Neural progenitor cell (in vitro differentiated cells): ENCODE measurements at regions not wholly inside any gene's neighbourhood (a gene's known extent, or its start where the extent isn't known, plus 50 kb on each side); places are given as distances from the start of the nearest gene placed in this dataset.

Experiments used
- DNase-seq: peaks from one replicate; pipeline ENCODE4 v3.0.0-alpha.2; 2016; ENCODE audit warnings: low spot score
- H2AFZ ChIP-seq: fragments of 200-600 bp; sonication (generic); replicated peaks from 2 replicates; pipeline ENCODE4 v1.6.1; 2016; ENCODE audit warnings: antibody characterized with exemption
- H3F3A ChIP-seq: fragments of 200-600 bp; sonication (generic); 2 replicates; pipeline ENCODE4 v1.6.1; 2016; ENCODE audit warnings: antibody characterized with exemption, low read depth
- H3K27ac ChIP-seq: fragments of 200-600 bp; sonication (generic); 2 replicates; pipeline ENCODE4 v1.5.1; 2016; ENCODE audit warnings: mild to moderate bottlenecking
- H3K27me3 ChIP-seq: fragments of 200-600 bp; sonication (generic); 2 replicates; pipeline ENCODE4 v1.6.1; 2016; ENCODE audit warnings: mild to moderate bottlenecking, moderate library complexity
- H3K36me3 ChIP-seq: fragments of 200-600 bp; sonication (generic); 2 replicates; pipeline ENCODE4 v1.5.1; 2016
- H3K4me1 ChIP-seq: fragments of 200-600 bp; sonication (generic); 2 replicates; pipeline ENCODE4 v1.6.1; 2016; ENCODE audit warnings: mixed run types
- H3K4me2 ChIP-seq: fragments of 200-600 bp; sonication (generic); 2 replicates; pipeline ENCODE4 v1.6.1; 2016
- H3K4me3 ChIP-seq: fragments of 200-600 bp; sonication (generic); 2 replicates; pipeline ENCODE4 v1.5.1; 2016
- H3K79me2 ChIP-seq: fragments of 200-600 bp; sonication (generic); 2 replicates; pipeline ENCODE4 v1.6.1; 2016; ENCODE audit warnings: low read depth
- H3K9ac ChIP-seq: fragments of 200-600 bp; sonication (generic); 2 replicates; pipeline ENCODE4 v1.6.1; 2016
- H3K9me3 ChIP-seq: fragments of 200-600 bp; sonication (generic); 2 replicates; pipeline ENCODE4 v1.5.1; 2016; ENCODE audit warnings: low read depth
- H4K20me1 ChIP-seq: fragments of 200-600 bp; sonication (generic); 2 replicates; pipeline ENCODE4 v1.6.1; 2016; ENCODE audit warnings: low read depth
- H3K27ac Mint-ChIP-seq: 3 replicates; pipeline ENCODE4 v1.8.0; 2021; ENCODE audit warnings: mixed read lengths
- H3K27me3 Mint-ChIP-seq: 2 replicates; pipeline ENCODE4 v1.8.0; 2022; ENCODE audit warnings: low read depth, mild to moderate bottlenecking, inconsistent platforms, moderate library complexity, mixed read lengths; ENCODE audit not compliant: insufficient read depth
- H3K36me3 Mint-ChIP-seq: 3 replicates; pipeline ENCODE4 v1.8.0; 2021; ENCODE audit warnings: mixed read lengths
- H3K4me1 Mint-ChIP-seq: 3 replicates; pipeline ENCODE4 v1.8.0; 2021; ENCODE audit warnings: mixed read lengths
- H3K4me3 Mint-ChIP-seq: 3 replicates; pipeline ENCODE4 v1.8.0; 2021; ENCODE audit warnings: mild to moderate bottlenecking, moderate library complexity, mixed read lengths
- H3K9me3 Mint-ChIP-seq: 3 replicates; pipeline ENCODE4 v1.8.0; 2020; ENCODE audit warnings: mixed read lengths
- EZH2 ChIP-seq: fragments of 200-600 bp; sonication (generic); IDR thresholded peaks from 2 replicates; pipeline ENCODE4 v1.6.1; 2017; ENCODE audit warnings: antibody characterized with exemption, mild to moderate bottlenecking, moderate library complexity
- EZH2phosphoT487 ChIP-seq: fragments of 200-600 bp; sonication (generic); IDR thresholded peaks from 2 replicates; pipeline ENCODE4 v1.6.1; 2017; ENCODE audit warnings: antibody characterized with exemption
- TF ChIP-seq, protein P1 (sequence below): fragments of 200-600 bp; sonication (generic); IDR thresholded peaks from 2 replicates; pipeline ENCODE4 v1.5.1; 2017; ENCODE audit warnings: antibody characterized with exemption, mild to moderate bottlenecking

DNA sequence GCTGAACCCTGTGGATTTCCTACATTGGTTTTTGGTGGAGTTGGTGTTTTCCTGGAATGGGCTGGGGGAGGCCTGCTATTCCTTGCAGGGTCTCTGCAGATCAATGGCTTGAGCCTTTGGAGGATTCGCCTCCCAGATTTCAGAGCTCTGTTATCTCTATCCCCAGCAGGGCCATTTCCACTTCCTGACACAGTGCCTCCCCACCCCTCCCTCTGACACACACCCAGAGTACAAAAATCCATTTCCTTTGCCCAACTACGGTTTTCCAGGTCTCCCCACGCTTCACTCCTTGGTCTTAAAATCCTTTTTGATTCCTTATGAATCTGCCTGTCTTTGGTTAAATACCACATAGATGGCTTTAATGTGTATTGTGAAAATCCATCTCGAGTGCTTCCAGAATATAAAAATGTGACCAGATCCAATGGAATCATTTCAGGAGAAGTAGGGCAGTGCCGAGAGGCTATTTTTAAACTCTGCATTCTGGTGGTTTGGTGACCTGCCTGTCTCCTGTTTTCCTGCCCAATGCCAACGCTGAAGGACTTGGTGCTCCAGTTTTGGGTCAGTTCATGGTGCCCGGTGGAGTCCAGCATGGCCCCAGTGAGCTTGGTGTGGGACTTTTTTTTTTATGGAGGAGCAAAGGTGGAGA is 60.9 kb downstream of the ARL4C start:
- Histone ChIP-seq H3K27me3 (no peaks in the 10 kb centered on the region), H3F3A (peaks cover 18% of the 10 kb centered on the region), H3K79me2 (no peaks in the 10 kb centered on the region), H3K9me3 (no peaks in the 10 kb centered on the region), H3K4me2 (no peak overlapping the region), H3K4me3 (no peak overlapping the region), H4K20me1 (no peaks in the 10 kb centered on the region), H3K27ac (no peak overlapping the region), H3K36me3 (no peaks in the 10 kb centered on the region), H2AFZ (no peak overlapping the region), H3K9ac (no peak overlapping the region), H3K4me1 (peaks cover 18% of the 10 kb centered on the region)
- Mint-ChIP-seq H3K36me3 (peaks cover 4% of the 10 kb centered on the region), H3K9me3 (peaks cover 16% of the 10 kb centered on the region), H3K4me1 (peaks cover 22% of the 10 kb centered on the region), H3K27ac (peak overlapping the region; percentile 78), H3K4me3 (no peak overlapping the region), H3K27me3 (peaks cover 5% of the 10 kb centered on the region)
- no peak for DNase-seq
- TF ChIP-seq, protein P1, sequence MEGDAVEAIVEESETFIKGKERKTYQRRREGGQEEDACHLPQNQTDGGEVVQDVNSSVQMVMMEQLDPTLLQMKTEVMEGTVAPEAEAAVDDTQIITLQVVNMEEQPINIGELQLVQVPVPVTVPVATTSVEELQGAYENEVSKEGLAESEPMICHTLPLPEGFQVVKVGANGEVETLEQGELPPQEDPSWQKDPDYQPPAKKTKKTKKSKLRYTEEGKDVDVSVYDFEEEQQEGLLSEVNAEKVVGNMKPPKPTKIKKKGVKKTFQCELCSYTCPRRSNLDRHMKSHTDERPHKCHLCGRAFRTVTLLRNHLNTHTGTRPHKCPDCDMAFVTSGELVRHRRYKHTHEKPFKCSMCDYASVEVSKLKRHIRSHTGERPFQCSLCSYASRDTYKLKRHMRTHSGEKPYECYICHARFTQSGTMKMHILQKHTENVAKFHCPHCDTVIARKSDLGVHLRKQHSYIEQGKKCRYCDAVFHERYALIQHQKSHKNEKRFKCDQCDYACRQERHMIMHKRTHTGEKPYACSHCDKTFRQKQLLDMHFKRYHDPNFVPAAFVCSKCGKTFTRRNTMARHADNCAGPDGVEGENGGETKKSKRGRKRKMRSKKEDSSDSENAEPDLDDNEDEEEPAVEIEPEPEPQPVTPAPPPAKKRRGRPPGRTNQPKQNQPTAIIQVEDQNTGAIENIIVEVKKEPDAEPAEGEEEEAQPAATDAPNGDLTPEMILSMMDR = no peak
- TF ChIP-seq EZH2 = no peak
- TF ChIP-seq EZH2phosphoT487 = no peak

DNA sequence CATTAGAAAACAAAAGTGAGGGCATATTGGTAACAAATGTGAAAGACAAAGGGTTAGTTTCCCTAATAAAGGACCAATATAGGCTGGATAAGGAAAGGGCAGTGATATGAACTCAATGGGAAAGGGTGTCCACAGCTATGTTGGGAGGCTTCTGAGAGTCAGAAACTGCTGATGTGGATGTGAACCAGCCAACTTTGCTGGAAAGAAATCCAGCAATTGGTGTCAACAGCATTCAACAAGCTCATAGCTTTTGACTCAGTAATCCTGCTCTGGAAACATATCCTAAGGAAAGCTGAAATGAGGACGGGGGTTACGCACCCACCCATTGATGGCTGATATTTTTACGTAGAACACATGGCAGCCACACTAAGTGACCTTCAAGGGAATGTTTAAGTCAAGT is 63.7 kb downstream of the ARL4C start:
- peaks cover 10% of the 10 kb centered on the region for H3K9me3 Mint-ChIP-seq
- peaks cover 5% of the 10 kb centered on the region for H3K27me3 Mint-ChIP-seq
- H3K4me2 ChIP-seq = no peak overlapping the region
- H3K4me3 ChIP-seq = no peak overlapping the region
- no peak overlapping the region for H3K9ac ChIP-seq
- H3K36me3 Mint-ChIP-seq = peaks cover 1% of the 10 kb centered on the region
- peaks cover 19% of the 10 kb centered on the region for H3K4me1 ChIP-seq
- DNase-seq = no peak
- H3K79me2 ChIP-seq = no peaks in the 10 kb centered on the region
- no peak for TF ChIP-seq EZH2phosphoT487
- peaks cover 40% of the 10 kb centered on the region for H3K4me1 Mint-ChIP-seq
- H3F3A ChIP-seq = peaks cover 43% of the 10 kb centered on the region
- no peaks in the 10 kb centered on the region for H3K36me3 ChIP-seq
- H3K9me3 ChIP-seq = no peaks in the 10 kb centered on the region
- H3K27ac ChIP-seq = no peak overlapping the region
- no peak overlapping the region for H2AFZ ChIP-seq
- H4K20me1 ChIP-seq = no peaks in the 10 kb centered on the region
- H3K27me3 ChIP-seq = no peaks in the 10 kb centered on the region
- no peak overlapping the region for H3K4me3 Mint-ChIP-seq
- H3K27ac Mint-ChIP-seq = no peak overlapping the region

DNA sequence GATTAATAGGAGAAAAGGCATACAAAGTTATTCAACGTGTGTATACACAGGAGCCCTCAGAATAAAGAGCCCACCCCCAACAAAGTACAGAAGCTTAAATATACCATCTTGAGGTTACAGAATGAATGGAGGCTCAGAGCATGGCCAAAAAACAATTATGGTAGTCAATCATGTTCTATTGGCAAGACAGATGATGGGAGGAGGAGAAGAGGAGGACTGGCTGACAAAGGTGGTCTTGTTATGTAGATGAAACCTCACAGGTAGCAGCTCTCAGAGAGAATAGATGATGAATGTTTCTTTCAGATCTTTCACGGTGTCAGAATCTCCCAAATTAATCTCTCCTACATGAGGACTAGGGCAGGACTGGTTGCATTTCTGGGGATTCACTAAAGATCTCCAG is 66.0 kb downstream of the ARL4C start:
- Histone ChIP-seq H3K27me3 (no peaks in the 10 kb centered on the region), H3K79me2 (no peaks in the 10 kb centered on the region), H3F3A (peaks cover 52% of the 10 kb centered on the region), H3K9ac (no peak overlapping the region), H3K27ac (no peak overlapping the region), H3K9me3 (no peaks in the 10 kb centered on the region), H3K4me3 (no peak overlapping the region), H3K4me1 (peaks cover 26% of the 10 kb centered on the region), H3K36me3 (no peaks in the 10 kb centered on the region), H2AFZ (peak overlapping the region; percentile 42), H3K4me2 (no peak overlapping the region), H4K20me1 (no peaks in the 10 kb centered on the region)
- no peak overlapping the region for H3K27ac Mint-ChIP-seq
- TF ChIP-seq EZH2 (no peak), EZH2phosphoT487 (no peak)
- TF ChIP-seq, protein P1 = no peak
- peaks cover 1% of the 10 kb centered on the region for H3K36me3 Mint-ChIP-seq
- H3K4me1 Mint-ChIP-seq = peaks cover 51% of the 10 kb centered on the region
- H3K4me3 Mint-ChIP-seq = no peak overlapping the region
- H3K9me3 Mint-ChIP-seq = peaks cover 13% of the 10 kb centered on the region
- peaks cover 8% of the 10 kb centered on the region for H3K27me3 Mint-ChIP-seq
- DNase-seq = no peak

DNA sequence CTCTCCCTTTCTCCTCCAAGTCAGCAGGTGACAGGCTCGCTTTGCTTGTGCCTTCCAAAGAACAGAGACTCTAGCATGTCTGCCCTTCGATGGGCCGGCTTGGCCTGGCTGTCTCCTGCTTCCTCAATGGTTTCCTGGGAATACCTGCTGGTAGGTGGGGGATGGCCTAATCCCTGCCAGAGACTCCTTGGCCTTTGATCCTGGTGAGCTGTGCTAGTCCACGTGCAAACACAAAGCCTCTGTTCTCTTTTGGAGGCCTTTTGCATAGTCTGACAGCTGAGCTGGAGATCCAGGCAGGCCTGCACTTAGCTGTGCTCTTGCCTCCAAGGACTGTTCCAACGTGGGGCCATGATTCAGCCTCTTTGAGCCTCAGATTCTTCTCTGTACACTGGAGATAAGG is 67.6 kb downstream of the ARL4C start:
- Mint-ChIP-seq H3K36me3 (no peaks in the 10 kb centered on the region), H3K27ac (no peak overlapping the region)
- peaks cover 26% of the 10 kb centered on the region for H3K4me1 ChIP-seq

More for the DNA sequence above, 67.6 kb downstream of the ARL4C start:
- Histone ChIP-seq H3K4me3 (no peak overlapping the region), H3K9ac (no peak overlapping the region), H2AFZ (no peak overlapping the region), H3F3A (peaks cover 52% of the 10 kb centered on the region), H3K9me3 (no peaks in the 10 kb centered on the region), H3K27ac (no peak overlapping the region), H4K20me1 (no peaks in the 10 kb centered on the region), H3K79me2 (no peaks in the 10 kb centered on the region), H3K36me3 (no peaks in the 10 kb centered on the region), H3K27me3 (no peaks in the 10 kb centered on the region), H3K4me2 (no peak overlapping the region)
- no peak for DNase-seq
- peaks cover 13% of the 10 kb centered on the region for H3K9me3 Mint-ChIP-seq
- TF ChIP-seq EZH2phosphoT487 (no peak), EZH2 (no peak)
- TF ChIP-seq, protein P1 = no peak
- peaks cover 43% of the 10 kb centered on the region for H3K4me1 Mint-ChIP-seq
- H3K4me3 Mint-ChIP-seq = no peak overlapping the region
- peaks cover 8% of the 10 kb centered on the region for H3K27me3 Mint-ChIP-seq
